22Rv1 (cell line): ENCODE measurements at regions not wholly inside any gene's neighbourhood (a gene's known extent, or its start where the extent isn't known, plus 50 kb on each side); places are given as distances from the start of the nearest gene placed in this dataset.

Experiments used
- CTCF ChIP-seq: fragments of 450-650 bp; IDR thresholded peaks from 2 replicates; pipeline ENCODE4 v1.5.1; 2017; ENCODE audit warnings: mild to moderate bottlenecking
- ZFX ChIP-seq: fragments of 450-650 bp; IDR thresholded peaks from 2 replicates; pipeline ENCODE4 v1.6.1; 2017; ENCODE audit warnings: antibody characterized with exemption, borderline replicate concordance

- TF ChIP-seq CTCF (no peak), ZFX (no peak)
Measured at GRCh38 chr4:153126137-153126536, 78.1 kb upstream of the TRIM2 start.
